NK-92 (cell line): ENCODE measurements at regions not wholly inside any gene's neighbourhood (a gene's known extent, or its start where the extent isn't known, plus 50 kb on each side); places are given as distances from the start of the nearest gene placed in this dataset.
"Not testable (repeated sequence)": the region's sequence is repeated elsewhere in the genome, so short reads cannot be mapped to it uniquely, and the experiment has no call there.

Experiments used
- DNase-seq: peaks from one replicate; lab custom pipeline; 2025; ENCODE audit not compliant: unreplicated experiment; lab: John Stamatoyannopoulos, UW

- no peak for DNase-seq
Observed at GRCh38 chr10:78231939-78232338, 198.3 kb downstream of the RPS24 start.

- DNase-seq, result no peak
Observed at GRCh38 chr10:78236416-78237015, 202.9 kb downstream of the RPS24 start.

GRCh38 chr10:78237951-78238350 lies 204.3 kb downstream of the RPS24 start:
- DNase-seq, result not testable (repeated sequence)

- DNase-seq, result no peak
Observed at GRCh38 chr10:78247266-78247665, 213.6 kb downstream of the RPS24 start.

- no peak for DNase-seq
Observed at GRCh38 chr10:78247821-78248220, 214.2 kb downstream of the RPS24 start.

- no peak for DNase-seq
Observed at GRCh38 chr10:78248651-78249464, 215.2 kb downstream of the RPS24 start.

GRCh38 chr10:78249690-78250089 lies 216.0 kb downstream of the RPS24 start:
- DNase-seq, result no peak

GRCh38 chr10:78250313-78251015 lies 216.8 kb downstream of the RPS24 start:
- DNase-seq, result no peak

- DNase-seq, result no peak
Observed at GRCh38 chr10:78251016-78251385, 217.3 kb downstream of the RPS24 start.

- DNase-seq, result no peak
Observed at GRCh38 chr10:78252286-78252685, 218.6 kb downstream of the RPS24 start.

- no peak for DNase-seq
Observed at GRCh38 chr10:78253063-78253853, 219.6 kb downstream of the RPS24 start.

- DNase-seq, result no peak
Observed at GRCh38 chr10:78254013-78254412, 220.3 kb downstream of the RPS24 start.

GRCh38 chr10:78255214-78255613 lies 221.6 kb downstream of the RPS24 start:
- no peak for DNase-seq

GRCh38 chr10:78255796-78256638 lies 222.4 kb downstream of the RPS24 start:
- no peak for DNase-seq

GRCh38 chr10:78258323-78259030 lies 224.8 kb downstream of the RPS24 start:
- DNase-seq, result no peak

- DNase-seq, result no peak
Observed at GRCh38 chr10:78259391-78259790, 225.7 kb downstream of the RPS24 start.

- DNase-seq, result no peak
Observed at GRCh38 chr10:78260141-78260540, 226.5 kb downstream of the RPS24 start.

- DNase-seq, result no peak
Observed at GRCh38 chr10:78260680-78261079, 227.0 kb downstream of the RPS24 start.

- DNase-seq, result no peak
Observed at GRCh38 chr10:78261291-78261690, 227.6 kb downstream of the RPS24 start.

- no peak for DNase-seq
Observed at GRCh38 chr10:78262860-78263259, 229.2 kb downstream of the RPS24 start.
